ENCODE measurements at regions not wholly inside any gene's neighbourhood (a gene's known extent, or its start where the extent isn't known, plus 50 kb on each side); places are given as distances from the start of the nearest gene placed in this dataset.

DNA sequence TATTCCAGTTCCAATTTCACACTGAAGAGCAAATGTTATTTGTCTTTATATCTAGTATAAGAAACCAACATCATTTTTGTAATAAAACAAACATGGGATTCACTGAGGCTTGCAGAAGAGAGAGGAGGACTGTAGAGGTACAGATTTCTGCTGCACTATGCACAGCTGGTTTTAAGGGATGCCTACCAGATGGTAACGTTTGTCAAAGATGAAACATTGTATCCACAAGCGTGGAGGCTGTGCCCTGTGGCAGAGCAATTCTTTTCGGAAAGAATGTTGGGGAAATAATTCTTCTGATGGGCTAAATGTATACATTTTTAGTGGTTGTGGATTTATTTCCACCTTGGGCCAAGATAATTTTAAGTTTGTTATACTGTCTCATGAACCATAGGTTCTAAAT, 272.4 kb downstream of the DUSP10 start:
- TF ChIP-seq, protein P1, sequence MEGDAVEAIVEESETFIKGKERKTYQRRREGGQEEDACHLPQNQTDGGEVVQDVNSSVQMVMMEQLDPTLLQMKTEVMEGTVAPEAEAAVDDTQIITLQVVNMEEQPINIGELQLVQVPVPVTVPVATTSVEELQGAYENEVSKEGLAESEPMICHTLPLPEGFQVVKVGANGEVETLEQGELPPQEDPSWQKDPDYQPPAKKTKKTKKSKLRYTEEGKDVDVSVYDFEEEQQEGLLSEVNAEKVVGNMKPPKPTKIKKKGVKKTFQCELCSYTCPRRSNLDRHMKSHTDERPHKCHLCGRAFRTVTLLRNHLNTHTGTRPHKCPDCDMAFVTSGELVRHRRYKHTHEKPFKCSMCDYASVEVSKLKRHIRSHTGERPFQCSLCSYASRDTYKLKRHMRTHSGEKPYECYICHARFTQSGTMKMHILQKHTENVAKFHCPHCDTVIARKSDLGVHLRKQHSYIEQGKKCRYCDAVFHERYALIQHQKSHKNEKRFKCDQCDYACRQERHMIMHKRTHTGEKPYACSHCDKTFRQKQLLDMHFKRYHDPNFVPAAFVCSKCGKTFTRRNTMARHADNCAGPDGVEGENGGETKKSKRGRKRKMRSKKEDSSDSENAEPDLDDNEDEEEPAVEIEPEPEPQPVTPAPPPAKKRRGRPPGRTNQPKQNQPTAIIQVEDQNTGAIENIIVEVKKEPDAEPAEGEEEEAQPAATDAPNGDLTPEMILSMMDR (IDR thresholded peaks at IDR 0.05): no peak
- no peak for TF ChIP-seq POLR2A (IDR thresholded peaks at IDR 0.05)

All from body of pancreas (tissue), 4 donors.